COLO668 (cell line): ENCODE measurements at regions not wholly inside any gene's neighbourhood (a gene's known extent, or its start where the extent isn't known, plus 50 kb on each side); places are given as distances from the start of the nearest gene placed in this dataset.
"Not testable (repeated sequence)": the region's sequence is repeated elsewhere in the genome, so short reads cannot be mapped to it uniquely, and the experiment has no call there.

Experiments used
- DNase-seq: peaks from one replicate; lab custom pipeline; 2025; ENCODE audit not compliant: unreplicated experiment; lab: John Stamatoyannopoulos, UW

DNA sequence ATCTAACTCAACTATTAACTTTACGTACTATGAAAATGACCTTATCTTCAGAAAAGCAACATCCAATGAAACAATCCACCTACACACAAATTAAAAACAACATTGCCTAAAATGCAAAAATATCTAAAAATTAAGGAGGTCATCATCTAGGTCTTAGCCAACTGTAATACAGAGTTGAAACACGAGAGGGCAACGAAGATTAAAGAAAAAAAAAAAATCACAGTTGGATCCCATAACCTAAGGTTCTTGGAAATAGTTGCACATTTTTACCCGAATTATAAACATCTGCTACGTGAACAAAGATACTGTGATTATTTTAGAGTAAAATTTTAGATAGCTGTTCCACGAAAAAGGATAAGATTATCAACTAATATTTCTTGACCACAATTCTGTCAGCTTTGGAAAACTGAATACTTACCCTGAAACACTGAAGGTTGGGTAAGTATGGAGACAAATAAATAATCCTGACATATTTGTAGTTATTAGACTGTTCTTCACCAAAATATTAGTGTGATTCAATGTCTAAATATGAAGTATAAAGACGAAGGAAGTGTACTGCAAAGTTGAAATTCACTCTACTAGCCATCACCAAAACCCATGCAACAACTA, 88.0 kb upstream of the AK4 start:
- DNase-seq: no peak

DNA sequence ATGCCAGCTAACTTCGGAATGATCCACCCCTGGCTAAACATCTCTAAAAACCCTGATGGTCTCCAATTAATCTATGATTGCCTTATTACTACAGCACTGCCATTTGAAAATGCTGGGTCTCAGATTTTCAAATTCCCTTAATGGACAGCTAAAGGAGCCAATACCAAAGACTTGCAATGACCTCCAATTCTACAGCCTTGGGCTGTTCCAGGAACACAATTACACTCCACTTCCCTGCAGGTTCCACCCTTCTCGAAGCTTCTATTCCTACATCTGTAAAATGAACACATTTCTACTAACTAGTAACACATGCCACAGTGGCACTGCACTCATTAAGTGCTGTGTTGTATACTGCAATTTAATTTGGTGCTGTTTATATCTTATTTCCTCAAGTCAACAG, 85.7 kb upstream of the AK4 start:
- DNase-seq: no peak

DNA sequence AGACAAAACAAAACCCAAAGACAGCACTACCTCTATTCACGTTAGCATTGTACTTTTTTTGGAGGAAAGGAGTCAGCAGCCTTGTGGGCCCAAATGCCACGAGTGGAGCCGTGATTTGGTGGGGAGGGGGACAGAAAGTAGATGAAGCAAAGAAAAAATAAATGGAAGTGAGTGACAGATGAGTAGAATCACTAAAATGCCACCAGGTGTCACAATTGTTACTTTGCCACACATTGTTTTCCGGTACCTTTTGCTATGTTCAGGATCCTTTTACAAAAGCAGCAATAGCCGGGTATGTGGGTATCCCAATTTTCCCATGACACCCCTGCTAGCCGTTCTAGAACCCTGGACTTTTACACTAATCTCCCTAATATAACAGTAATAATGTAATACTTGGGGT, 85.0 kb upstream of the AK4 start:
- DNase-seq: no peak

DNA sequence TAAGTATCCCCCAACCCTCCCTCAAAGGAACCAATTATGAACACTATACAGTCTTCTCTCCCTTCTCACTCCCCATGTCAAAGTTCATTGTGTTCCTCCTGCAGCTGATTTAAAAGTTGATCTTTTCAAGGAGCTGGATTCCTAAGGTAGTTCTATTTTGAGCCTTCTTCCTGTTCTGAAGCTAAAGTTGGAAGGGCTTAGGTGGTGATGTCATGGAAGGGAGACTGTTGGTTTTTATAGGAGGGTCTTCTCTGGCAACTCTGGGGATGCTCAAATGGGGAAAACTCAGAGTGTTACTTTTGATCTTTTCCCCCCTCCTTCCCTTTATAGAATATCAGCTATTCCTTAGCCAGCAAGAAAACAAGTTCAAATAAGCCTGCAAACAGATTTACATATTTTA, 83.0 kb upstream of the AK4 start:
- DNase-seq: no peak

DNA sequence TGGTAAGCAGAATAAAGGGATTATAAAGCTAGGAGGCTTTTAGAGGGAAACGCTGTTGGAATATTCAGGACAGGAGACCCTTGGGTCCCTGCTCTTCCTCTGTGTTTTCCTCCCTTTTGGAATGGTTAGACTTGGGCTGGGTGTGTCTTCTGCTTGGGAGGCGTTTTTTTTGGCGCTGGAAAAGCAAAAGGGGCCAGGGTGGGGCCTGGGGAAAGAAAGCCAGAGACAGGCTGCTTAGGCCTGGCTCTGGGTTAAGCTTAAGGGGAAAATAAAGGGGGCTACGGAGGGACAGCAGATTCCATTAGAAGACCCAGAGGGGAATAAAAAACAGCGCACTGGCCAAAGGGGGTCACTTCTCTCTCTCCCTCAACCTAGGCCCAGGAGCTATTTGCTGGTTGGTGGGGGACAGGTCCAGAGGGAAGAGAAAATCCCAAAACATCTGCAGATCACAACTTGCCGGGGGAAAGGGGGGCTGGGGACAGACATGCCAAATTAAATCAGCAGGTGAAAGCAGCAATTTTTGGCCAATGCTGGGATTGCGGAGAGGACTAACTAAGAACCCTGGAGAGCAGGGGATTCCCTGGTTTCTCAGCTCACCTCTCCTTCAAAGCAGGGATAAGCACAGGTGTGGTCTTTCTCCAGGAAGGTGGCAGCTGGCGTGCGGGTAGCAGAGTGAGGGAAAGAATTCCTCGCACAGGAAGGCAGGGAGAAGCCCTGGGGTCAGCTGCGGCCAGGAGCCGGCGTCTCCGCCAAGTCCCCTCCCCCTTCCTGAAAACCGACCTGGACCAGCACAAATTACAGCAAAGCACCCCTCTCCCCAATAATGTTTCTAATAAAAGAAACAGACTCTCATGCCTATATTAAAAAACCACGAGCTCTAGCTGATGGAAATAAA, 82.2 kb upstream of the AK4 start:
- DNase-seq: peak; percentile 76

DNA sequence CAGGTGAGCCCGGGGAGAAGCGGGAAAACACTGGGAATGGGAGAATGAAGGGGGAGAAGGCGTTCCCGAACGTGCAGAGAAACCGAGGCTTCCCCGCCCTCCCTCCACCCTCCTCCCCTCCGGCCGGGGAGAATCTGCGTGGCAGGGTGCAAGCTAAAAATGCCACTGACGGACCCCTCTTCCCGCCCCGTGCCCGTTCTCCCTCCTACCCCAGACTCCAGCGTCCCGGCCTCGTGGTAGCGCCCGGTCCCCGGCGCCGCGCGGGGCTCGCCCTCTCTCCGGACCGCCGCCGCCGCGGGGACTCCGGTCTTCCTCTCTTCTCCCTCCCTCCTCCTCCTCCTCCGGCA, 81.6 kb upstream of the AK4 start:
- no peak for DNase-seq

DNA sequence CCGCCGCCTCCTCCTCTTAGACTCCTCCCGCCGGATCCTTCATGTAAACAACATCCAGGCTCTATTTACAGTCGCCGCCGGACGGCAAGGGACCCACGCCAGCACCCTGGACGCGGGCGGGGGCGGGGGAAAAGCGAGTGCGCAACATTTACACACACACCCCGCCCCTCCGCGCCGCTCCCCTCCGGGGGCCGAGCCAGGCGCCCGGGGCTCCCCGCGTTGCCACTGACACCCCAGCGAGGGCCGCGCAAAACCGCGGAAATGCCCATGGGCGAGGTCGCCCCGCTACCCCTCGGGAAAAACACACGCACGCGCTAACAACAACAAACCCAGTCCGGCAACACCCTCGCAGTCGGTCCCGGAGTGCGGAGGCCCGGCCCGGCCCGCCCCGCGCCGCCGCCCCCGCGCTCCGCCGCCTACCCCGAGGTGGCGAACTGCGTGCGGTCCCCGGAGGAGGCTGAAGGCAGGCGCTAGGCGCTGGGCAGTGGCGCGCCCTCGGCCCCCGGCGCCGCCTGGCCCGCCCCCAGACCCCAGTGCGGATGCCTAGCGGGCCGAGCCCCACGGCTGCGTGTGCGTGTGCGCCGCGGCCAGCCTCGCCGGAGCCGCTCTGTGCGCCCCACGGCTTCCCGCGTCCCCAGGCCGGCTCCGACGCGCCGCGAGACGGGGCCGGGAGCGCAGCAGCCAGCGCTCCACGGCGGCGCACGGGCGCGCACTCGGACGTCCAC, 81.1 kb upstream of the AK4 start:
- DNase-seq: peak; percentile 89

DNA sequence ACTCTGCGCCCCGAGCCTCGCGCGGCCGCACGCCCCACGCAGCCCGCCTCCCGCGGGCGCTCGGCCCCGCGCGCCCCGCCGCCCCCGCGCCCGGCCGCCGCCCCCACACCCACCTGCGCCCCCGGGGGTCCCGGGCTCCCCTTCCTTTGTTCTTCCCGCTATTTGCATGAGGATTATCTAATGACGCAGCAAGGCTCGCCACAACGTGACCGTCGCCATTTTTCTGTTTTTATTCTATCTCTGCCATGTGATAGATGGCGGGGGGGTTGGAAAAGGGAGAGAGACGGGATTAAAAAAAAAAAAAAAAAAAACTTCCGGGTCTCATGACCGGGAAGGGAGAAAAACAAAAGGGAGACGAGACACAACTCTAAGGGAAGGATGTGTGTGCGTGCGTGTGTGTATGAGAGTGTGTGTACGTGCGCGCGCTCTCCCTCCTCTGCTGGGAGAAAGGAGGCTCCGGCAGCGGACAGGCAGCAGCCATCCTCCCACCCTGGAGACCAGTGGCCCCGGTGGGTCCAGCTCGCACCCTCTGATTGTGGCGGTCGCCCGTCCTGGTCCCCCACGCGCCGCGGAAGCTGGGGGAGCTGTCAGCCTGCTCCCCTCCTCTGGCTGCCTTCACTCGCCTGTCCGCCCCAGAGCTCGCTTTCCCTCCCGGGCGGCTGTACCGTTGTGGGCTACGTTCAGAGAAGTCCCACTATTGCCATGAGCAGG, 80.4 kb upstream of the AK4 start:
- DNase-seq: peak; percentile 85

DNA sequence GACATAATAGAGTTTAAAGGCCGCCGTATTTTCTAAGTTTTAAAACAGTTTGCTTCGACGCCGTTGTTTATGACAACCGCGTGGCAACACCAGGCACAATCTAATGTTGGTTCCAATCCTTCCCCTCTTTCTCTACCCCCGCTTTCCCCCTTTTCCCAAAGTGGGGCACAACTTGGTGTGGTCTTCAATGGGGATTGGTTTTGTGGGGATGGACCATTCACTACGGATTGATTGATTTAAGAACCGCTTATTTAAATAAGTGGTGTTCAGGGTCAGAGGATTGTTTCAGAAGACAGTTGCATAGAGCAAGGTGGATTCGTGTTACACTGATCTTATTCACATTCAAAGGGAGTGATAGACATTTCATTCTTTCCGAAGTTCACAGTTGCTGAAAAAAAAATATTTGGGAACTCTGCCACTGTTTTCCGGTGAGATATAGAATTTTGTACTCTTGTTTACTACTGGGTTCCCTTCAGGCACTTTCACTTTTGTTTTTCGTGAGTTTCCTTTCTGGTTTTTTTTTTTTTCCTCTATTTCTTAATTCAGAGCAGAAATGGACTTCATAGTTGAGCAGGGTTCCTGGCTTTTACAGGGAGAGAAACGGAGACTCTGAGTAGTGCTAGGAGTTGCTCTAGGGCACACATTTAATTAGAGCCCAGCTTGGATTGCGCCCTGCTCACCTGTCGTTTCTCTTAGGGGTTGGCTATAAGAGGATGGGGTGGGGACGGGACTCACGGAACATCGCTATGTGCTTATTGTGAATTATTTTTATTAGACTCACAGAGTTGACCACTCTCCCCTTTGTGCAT, 79.6 kb upstream of the AK4 start:
- peak; percentile 54 for DNase-seq

DNA sequence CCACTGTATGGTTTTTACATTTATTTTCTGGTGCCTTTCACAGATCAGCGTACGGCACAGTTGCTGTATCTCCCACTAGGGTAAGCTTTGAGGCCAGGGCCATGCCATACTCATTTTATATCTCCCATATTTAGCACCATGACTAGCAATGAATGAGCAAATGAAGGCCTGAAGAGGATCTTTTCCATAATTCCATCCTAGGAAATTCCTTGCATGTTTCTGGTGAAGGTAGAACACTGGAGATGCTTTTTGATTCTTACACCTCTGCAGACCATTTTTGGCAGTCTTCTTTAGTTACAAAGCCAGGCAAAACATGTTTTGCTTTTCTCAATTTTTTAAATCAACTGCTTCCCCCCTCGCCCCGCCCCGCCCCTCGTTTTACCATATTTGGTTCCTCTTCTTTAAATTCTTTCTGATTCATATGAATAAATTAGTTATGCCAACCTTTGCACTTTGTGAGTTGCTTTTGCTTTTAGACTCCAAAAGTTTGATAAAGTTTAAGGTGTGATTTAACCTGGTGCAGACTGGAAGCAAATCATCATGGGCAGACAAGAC, 78.9 kb upstream of the AK4 start:
- no peak for DNase-seq

DNA sequence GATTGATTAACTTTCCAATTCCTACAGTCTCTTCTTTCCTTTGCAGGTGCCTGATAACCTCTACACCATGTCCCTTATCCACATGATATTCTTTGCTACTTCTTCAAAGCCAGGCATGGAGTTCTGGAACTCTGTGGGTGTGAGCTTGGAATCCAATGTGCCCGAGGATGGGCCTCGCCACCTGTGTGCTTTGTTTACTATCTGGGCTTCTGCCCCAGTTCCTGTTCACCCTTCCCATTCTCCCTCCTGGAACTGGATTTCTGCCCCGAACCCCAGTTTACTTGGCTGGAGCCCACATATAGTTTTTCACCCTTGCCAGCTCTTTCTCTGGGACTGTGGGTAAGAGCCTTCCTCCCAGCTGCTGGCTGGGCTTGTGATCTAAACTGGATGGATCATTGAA, 75.2 kb upstream of the AK4 start:
- no peak for DNase-seq

DNA sequence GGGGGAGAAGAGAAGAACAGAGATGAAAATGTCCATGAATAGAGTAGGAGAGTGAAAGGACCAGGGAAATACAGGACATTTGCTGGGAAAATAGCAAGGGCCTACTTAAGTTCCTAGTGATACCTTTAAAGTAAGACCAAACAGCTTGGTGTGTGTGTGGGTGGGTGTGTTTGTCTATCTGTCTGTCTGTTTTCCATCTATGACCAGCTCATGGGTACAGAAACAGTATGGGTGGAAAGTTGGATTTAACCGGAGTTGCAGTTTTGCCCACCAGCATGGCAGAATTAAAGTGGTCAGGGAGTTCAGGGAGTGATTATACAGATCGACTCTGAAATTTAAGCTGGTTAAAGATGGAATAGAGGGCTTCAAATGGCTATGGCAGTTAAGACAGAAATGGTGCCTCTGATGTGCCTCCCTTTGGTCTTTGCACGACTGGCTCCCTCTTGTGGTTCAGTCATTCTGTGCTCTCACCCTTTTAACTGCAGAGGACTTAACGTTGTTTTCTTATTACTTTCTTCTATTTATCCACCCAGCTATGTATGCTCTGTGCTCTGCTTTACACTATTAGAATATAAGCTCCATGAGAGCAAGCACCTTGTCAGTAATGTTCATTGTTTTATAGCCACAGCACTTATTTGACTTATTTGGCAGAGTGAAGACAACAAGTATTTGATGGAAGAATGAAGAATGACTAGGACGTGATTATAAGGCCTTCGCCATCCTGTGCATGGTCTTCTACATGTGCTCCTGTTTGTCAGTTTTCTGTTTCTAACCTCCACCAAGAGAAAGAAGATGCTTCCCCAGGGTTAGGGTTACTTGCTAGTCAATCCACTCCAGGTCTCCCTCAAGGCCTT, 72.7 kb upstream of the AK4 start:
- DNase-seq: peak; percentile 71

DNA sequence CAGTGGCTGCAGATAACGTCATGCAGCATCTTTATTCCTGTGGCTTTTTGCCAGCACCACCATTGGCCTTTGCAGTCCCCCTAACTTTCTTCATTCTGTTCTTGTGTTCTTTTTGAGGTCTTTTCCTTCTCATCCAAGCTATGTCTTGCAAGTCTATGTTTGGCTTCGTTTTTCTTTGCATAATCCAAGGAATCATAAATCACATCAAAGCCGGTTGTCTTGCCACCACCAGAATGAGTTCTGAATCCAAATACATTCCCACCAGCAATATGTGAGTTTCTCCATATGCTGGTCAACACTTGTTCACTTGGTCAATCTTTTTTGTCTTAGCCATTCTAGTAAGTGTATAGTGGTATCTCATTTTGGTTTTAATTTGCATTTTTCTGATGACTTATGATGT, 70.6 kb upstream of the AK4 start:
- no peak for DNase-seq

DNA sequence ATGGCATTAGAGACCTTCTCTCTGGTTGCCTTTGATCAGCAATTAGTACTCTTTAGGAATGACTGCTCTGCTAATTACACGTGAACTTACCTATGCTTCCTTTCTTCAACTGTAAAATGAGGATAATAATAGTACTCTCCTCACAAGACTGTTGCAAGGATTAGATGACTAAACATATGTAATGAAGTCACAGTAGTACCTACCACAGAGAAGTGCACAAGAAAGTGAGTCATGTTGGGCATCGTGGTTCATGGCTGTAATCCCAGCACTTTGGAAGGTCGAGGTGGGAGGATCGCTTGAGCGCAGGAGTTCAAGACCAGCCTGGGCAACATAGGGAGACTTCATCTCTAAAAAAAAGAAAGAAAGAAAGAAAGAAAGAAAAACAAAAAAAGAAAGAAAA, 68.1 kb upstream of the AK4 start:
- no peak for DNase-seq

DNA sequence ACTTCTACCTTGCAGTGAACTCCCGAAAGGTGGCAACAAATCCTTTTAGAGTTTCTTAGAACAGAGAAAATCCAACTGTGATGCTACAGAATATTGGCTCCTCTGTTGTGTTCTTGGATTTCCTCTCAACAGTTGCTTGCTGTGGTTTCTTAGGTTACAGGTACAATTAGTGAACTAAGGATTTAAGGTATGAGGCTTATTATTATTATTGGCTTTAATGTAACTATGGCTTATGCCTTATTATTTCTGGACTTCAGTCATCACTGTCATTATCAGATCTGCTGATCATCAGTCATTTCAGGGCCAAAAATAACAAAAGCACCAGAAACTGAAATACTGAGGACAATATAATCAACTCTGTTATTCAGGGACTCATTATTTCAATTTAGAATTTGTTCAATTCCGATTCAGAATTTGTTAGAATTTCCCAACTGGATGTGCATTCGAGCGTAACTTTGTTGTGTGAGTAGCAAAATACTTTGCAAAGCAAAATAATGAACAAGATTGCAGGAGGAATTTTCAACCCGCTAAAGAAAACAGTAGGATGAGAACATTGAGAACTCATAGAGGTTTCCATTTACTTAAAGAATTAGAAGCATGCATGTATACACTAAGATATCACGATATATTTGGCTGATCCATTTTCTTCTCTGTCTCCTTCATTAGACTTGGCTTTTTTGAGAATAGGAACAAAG, 65.5 kb upstream of the AK4 start:
- DNase-seq: no peak

DNA sequence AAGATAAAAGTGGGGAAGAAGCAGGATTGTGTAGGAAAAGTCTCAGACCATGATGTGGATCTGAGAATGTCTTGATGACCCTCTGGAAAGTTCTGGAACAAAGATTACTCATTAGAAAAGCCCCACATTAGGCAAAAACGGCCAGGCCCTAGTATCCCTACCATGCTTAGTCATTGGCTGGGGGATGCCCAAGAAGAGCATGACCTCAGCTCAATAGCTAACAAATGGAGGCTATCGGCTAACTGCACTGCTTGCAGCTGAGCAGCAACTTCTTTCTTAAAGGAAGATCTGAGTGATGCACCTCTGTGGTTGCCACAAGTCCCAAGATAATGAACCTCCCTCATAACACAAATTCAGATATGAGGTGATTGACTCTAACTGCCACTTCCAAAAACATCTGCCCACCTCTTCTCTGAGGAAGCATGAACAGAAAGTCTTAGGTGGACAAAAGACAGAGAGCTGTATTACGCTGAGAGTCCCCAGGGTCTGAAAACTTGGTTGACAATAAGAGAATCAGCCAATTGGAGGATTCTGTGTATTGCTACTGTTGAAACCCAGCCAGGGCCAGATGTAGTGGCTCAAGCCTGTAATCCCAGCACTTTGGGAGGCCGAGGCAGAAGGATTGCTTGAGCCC, 64.6 kb upstream of the AK4 start:
- DNase-seq: no peak

DNA sequence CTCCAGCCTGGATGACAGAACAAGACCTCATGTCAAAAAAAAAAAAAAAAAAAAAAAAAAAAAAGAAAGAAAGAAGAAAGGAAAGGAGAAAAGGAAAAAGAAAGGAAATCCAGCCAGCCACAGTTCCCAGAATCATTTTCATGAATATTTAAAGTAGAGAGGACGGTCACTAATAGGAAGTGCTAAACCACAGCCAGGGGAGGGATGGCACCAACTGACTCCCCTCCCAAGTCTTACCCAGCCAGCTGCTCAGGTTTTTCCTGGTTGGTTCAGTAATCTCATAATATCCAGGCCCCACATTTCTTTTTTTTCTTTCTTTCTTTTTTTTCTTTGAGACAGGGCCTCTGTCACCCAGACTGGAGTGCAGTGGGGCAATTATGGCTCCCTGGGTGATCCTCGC, 63.9 kb upstream of the AK4 start:
- DNase-seq: no peak

DNA sequence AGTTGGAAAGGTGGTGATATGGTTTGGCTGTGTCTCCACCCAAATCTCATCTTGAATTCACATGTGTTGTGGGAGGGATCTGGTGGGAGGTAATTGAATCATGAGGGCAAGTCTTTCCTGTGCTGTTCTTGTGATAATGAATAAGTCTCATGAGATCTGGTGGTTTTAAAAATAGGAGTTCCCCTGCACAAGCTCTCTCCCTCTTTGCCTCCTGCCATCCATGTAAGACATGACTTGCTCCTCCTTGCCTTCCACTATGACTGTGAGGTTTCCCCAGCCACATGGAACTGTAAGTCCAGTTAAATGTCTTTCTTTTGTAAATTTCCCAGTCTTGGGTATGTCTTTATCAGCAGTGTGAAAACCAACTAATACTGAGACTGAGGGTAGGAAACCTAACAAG, 60.5 kb upstream of the AK4 start:
- not testable (repeated sequence) for DNase-seq
